PFSK-1 (cell line): ENCODE measurements at regions not wholly inside any gene's neighbourhood (a gene's known extent, or its start where the extent isn't known, plus 50 kb on each side); places are given as distances from the start of the nearest gene placed in this dataset.

Source experiments
- POLR2AphosphoS5 ChIP-seq: IDR thresholded peaks from 2 replicates; pipeline ENCODE4 v1.6.1; 2012; ENCODE audit warnings: low read depth, mild to moderate bottlenecking, control low read depth, low read length, moderate library complexity
- SIN3A ChIP-seq: IDR thresholded peaks from 2 replicates; pipeline ENCODE4 v1.6.1; 2012; ENCODE audit warnings: mild to moderate bottlenecking, low read length, moderate library complexity, borderline replicate concordance; ENCODE audit not compliant: insufficient read depth
- TAF1 ChIP-seq: IDR thresholded peaks from 2 replicates; pipeline ENCODE4 v1.6.1; 2012; ENCODE audit warnings: low read length, control low read depth, borderline replicate concordance; ENCODE audit not compliant: insufficient read depth
- TF ChIP-seq, protein P1 (sequence below), 2 experiments: IDR thresholded peaks; 2 replicates each; pipeline versions ENCODE4 v1.6.1 to v1.8.0; 2011 to 2012; ENCODE audit warnings: low read depth in 2 of 2, low read length in 2 of 2, control low read depth in 1 of 2, inconsistent platforms in 1 of 2, mild to moderate bottlenecking in 1 of 2, moderate library complexity in 1 of 2; ENCODE audit not compliant: insufficient read depth in 1 of 2

- TF ChIP-seq POLR2AphosphoS5 = no peak
- TF ChIP-seq, protein P1, sequence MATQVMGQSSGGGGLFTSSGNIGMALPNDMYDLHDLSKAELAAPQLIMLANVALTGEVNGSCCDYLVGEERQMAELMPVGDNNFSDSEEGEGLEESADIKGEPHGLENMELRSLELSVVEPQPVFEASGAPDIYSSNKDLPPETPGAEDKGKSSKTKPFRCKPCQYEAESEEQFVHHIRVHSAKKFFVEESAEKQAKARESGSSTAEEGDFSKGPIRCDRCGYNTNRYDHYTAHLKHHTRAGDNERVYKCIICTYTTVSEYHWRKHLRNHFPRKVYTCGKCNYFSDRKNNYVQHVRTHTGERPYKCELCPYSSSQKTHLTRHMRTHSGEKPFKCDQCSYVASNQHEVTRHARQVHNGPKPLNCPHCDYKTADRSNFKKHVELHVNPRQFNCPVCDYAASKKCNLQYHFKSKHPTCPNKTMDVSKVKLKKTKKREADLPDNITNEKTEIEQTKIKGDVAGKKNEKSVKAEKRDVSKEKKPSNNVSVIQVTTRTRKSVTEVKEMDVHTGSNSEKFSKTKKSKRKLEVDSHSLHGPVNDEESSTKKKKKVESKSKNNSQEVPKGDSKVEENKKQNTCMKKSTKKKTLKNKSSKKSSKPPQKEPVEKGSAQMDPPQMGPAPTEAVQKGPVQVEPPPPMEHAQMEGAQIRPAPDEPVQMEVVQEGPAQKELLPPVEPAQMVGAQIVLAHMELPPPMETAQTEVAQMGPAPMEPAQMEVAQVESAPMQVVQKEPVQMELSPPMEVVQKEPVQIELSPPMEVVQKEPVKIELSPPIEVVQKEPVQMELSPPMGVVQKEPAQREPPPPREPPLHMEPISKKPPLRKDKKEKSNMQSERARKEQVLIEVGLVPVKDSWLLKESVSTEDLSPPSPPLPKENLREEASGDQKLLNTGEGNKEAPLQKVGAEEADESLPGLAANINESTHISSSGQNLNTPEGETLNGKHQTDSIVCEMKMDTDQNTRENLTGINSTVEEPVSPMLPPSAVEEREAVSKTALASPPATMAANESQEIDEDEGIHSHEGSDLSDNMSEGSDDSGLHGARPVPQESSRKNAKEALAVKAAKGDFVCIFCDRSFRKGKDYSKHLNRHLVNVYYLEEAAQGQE (IDR thresholded peaks at IDR 0.05; ENCODE audit: insufficient read depth in 1 of 2, low read depth in 2 of 2, low read length in 2 of 2) = no peak
- TF ChIP-seq TAF1 = no peak
- TF ChIP-seq SIN3A = no peak
These were observed 171.5 kb downstream of the ADSS2 start for GRCh38 chr1:244280201-244280600.
